Astrocyte of the cerebellum (primary cell): ENCODE measurements at regions not wholly inside any gene's neighbourhood (a gene's known extent, or its start where the extent isn't known, plus 50 kb on each side); places are given as distances from the start of the nearest gene placed in this dataset.
A peak's percentile ranks its signal among the peaks of the same experiment; 100 is the strongest.

Experiments used
- DNase-seq: peaks from one replicate; pipeline ENCODE4 v3.0.0-alpha.2; 2011; ENCODE audit warnings: low read depth
- H3K4me3 ChIP-seq: 2 replicates; pipeline ENCODE4 v1.5.1; 2011; ENCODE audit warnings: mild to moderate bottlenecking, low read depth, low read length, moderate library complexity
- in situ Hi-C: cut with HindIII; loops from 2 replicates; pipeline ENCODE4 v1.10.0; 2017; ENCODE audit warnings: low sequenced_read_pairs
- TF ChIP-seq, protein P1 (sequence below): IDR thresholded peaks from 2 replicates; pipeline ENCODE4 v1.5.1; 2012; ENCODE audit warnings: low read length, low read depth, moderate library complexity, mild to moderate bottlenecking; ENCODE audit errors: missing control alignments

DNA sequence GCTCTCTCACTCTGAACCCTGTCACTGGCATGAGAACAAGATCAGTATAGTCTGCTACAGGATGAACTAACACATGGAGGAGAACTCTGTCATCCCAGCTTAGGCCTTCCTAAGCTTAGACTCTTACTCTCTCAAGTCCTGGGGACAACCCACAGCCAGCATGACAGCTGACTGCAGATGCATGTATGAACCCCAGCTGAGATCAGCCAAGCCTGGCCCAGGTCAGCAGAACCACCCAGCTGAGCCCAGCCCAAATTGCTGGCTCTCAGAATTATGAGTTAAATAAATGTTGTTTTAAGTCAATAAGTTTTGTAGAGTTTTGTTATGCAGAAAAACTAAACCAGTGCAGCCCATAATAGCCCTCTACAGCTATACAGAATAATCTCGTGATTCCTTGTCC, 287.3 kb downstream of the TNS1 start:
- TF ChIP-seq, protein P1, sequence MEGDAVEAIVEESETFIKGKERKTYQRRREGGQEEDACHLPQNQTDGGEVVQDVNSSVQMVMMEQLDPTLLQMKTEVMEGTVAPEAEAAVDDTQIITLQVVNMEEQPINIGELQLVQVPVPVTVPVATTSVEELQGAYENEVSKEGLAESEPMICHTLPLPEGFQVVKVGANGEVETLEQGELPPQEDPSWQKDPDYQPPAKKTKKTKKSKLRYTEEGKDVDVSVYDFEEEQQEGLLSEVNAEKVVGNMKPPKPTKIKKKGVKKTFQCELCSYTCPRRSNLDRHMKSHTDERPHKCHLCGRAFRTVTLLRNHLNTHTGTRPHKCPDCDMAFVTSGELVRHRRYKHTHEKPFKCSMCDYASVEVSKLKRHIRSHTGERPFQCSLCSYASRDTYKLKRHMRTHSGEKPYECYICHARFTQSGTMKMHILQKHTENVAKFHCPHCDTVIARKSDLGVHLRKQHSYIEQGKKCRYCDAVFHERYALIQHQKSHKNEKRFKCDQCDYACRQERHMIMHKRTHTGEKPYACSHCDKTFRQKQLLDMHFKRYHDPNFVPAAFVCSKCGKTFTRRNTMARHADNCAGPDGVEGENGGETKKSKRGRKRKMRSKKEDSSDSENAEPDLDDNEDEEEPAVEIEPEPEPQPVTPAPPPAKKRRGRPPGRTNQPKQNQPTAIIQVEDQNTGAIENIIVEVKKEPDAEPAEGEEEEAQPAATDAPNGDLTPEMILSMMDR, result no peak
- no peak overlapping the region for H3K4me3 ChIP-seq
- DNase-seq, result no peak
- in situ Hi-C loops, result no loop called here

DNA sequence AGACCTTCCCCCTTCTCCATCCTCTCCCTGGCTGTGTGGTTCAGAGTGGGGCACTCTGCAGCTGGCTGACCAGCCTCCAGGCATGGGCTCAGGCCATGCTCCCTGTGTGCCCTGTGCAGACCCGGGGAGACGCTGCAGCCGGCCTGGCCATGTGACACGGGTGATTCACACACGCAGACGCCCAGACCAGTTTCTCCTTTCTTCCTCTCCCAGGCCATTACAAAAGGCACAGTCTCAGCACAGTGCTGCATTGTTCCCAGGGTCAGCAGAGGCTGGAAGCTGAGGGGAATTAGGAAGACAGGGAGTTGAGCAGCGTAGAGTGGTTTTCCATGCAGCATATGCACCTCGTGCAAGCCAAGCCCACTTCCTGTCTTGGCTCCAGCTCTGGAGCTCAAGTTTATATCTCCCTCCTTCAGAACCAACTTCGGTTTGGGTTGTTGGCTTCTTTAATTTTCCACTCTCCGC, 288.5 kb downstream of the TNS1 start:
- no peak overlapping the region for H3K4me3 ChIP-seq
- in situ Hi-C loops, result no loop called here
- no peak for DNase-seq
- TF ChIP-seq, protein P1, result no peak

DNA sequence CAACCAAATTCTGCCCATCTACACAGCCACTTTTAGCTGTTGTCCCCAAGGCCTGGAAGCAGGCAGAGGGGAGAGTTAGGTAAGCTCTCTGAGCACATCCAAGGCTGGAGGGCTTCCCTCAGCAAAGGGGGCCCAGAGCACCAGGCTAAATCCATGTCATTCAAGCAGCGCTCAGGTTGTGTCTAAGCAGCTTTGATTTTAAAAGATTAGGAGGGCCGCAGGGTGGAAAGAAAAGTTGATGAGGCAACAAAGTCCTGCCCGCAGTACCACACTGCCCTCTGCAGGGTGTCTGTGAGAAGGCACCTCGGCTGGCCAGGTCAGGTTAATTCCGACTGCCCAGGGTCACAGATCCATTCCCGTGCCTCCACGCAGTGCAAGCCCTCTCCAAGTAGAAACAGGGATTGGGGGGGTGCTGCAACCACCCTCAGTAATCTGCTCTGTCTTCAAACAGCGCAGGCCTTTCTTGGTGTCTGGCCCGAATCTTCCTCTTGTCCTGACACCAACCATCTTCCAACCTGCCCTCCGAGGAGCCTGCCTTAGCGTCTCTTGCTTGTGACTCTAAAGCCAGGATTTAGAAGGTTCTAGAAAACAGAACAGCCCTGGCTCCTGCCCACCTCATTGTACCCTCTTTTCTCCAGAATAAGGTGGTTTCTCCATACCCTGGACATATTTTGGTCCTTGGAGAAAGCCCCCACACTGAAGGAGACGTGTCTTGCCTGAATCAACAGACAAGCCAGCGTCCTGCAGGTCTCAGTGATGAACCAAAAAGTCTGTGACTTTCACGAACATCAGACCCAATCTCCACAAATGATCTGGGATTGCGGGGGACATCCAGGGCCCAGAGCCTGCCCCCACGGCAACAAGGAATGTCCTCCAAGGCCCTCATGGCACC, 289.2 kb downstream of the TNS1 start:
- TF ChIP-seq, protein P1, result peak; percentile 96
- H3K4me3 ChIP-seq, result no peak overlapping the region
- DNase-seq, result peak; percentile 38
- in situ Hi-C loops, result no loop called here

DNA sequence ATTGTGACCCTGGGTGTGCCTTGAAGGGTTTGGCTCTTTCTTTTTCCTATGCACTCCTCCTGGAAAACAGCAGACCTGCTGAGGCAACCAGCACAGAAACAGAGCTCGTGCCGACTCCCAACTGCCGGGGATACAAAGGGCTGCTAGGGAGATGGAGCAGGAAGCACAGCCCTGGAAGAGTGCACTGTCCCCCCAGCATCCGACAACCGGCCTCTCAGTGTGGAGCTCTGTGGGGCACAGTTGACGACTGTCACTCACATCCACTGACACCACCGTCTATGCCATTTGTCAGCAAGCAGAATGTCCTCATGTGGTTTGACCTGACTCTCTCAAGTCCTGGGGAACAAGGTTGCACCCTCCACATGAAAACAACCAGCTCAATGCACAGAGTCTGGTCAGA, 290.4 kb downstream of the TNS1 start:
- in situ Hi-C loops, result no loop called here

DNA sequence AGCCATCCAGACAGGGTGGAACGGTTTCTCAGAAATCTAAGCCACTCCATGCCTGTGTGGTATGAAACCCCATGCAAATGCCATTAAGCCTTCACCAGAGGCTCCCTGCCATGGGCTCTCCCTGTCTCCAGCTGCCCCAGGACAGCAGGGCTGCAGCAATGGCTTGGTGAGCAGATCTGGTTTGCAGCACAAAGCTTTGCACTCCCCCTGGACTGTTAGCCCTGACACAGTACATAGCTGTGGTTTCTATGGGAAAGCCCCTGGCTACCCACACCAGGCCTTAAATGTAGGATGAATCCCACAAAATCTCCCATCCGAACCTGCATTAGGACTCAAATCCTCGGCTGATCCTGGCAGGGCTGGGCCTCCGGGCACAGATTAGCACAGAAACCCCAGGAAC, 291.6 kb downstream of the TNS1 start:
- DNase-seq, result peak; percentile 40
- TF ChIP-seq, protein P1, result no peak
- in situ Hi-C loops, result no loop called here
- H3K4me3 ChIP-seq, result no peak overlapping the region

More for the DNA sequence above, 290.4 kb downstream of the TNS1 start:
- TF ChIP-seq, protein P1, result no peak
- no peak overlapping the region for H3K4me3 ChIP-seq
- DNase-seq, result no peak

DNA sequence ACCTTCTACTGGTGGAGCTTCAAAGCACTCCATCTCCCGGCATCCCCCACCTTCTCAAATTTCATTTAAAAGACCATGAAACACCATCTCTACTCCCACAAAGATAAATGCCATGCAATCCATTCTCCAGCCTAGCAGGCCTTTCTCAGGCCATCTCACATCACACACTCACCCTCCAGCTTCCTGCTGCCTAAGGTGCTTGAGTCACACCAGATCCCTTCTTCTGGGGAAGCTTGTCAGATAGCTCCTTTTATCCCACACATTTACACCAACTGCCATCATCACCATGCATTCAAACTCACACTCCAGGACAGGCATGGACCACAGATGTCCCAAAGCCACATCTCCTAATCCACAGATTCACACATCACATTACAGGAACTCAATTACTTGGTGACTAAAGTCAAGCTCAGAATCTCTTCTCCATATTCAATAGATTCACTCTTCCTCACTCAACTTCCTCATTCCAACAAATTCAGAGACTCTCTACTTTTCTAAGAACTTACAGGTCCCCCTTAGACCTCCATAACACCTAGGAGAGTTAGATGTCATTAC, 292.5 kb downstream of the TNS1 start:
- no peak for DNase-seq
- in situ Hi-C loops, result no loop called here
- no peak overlapping the region for H3K4me3 ChIP-seq
- TF ChIP-seq, protein P1, result no peak
